ENCODE measurements at regions not wholly inside any gene's neighbourhood (a gene's known extent, or its start where the extent isn't known, plus 50 kb on each side); places are given as distances from the start of the nearest gene placed in this dataset.

DNA sequence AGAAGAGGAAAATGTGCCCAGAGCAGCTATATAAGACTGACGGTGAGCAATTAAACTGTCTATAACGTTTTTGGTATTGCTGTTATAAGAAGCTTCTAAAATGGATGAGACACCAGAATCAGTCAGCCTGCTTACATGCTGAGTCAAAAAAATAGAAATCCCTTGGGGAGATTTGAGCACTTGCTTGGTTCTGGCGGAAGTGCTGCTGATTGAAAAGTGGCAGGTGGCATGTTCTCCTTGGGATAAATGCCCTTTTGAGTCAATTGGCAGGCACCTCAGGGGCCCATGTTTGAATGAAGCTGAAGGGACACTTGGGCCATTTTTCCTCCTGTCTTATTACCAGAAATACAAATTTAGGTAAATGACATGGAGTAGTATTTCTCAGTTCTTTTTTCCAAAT, 148.7 kb downstream of the PTCHD1 start:
- H3K9ac ChIP-seq (ENCODE audit: low read length) = no peak overlapping the region
- H3K27me3 ChIP-seq (replicated peaks in 1 of 4; ENCODE audit: control extremely low read depth in 1 of 4, control insufficient read depth in 3 of 4, insufficient read depth in 4 of 4, low read length in 3 of 4) = no peaks in the 10 kb centered on the region
- H3K4me1 ChIP-seq (ENCODE audit: control insufficient read depth in 2 of 2, insufficient read depth in 2 of 2, low read length in 2 of 2) = no peaks in the 10 kb centered on the region
- H3K4me3 Mint-ChIP-seq = no peak overlapping the region
- H3K36me3 ChIP-seq (replicated peaks in 1 of 2; ENCODE audit: control extremely low read depth in 1 of 2, control insufficient read depth in 1 of 2, extremely low read depth in 1 of 2, insufficient read depth in 2 of 2, low read length in 1 of 2) = no peaks in the 10 kb centered on the region
- no peaks in the 10 kb centered on the region for H3K4me1 Mint-ChIP-seq
- no peak overlapping the region for H3K27ac ChIP-seq (ENCODE audit: low read length in 2 of 2)
- no peak overlapping the region for H3K4me3 ChIP-seq (ENCODE audit: control extremely low read depth in 1 of 5, extremely low read depth in 1 of 5, insufficient read depth in 1 of 5, low read depth in 2 of 5, low read length in 4 of 5)
- POLR2A ChIA-PET = no interaction called here
- no peak for ATAC-seq (ENCODE audit: low read depth)
- no CpG with 5 or more reads among the region's 3 CpGs for WGBS (ENCODE audit: insufficient coverage)
- CTCF ChIA-PET = no interaction called here
- H3K27ac Mint-ChIP-seq = no peak overlapping the region
- no peaks in the 10 kb centered on the region for H3K27me3 Mint-ChIP-seq
- no peaks in the 10 kb centered on the region for H3K9me3 ChIP-seq (ENCODE audit: control extremely low read depth in 1 of 3, control insufficient read depth in 2 of 3, insufficient read depth in 1 of 3, low read length in 2 of 3)
- no peaks in the 10 kb centered on the region for H4K20me1 ChIP-seq (ENCODE audit: control insufficient read depth, insufficient read depth, low read length, poor library complexity, severe bottlenecking)
- DNase-seq = no peak
- no peaks in the 10 kb centered on the region for H3K79me2 ChIP-seq (ENCODE audit: control insufficient read depth, insufficient read depth, low read length)
- H3K4me2 ChIP-seq (replicated peaks; ENCODE audit: low read depth, low read length, poor library complexity, severe bottlenecking) = no peak overlapping the region
- no peak for TF ChIP-seq EZH2 (IDR thresholded peaks at IDR 0.05; ENCODE audit: borderline replicate concordance, insufficient read depth, low read depth, low read length, poor library complexity, severe bottlenecking)
- TF ChIP-seq, protein P1, sequence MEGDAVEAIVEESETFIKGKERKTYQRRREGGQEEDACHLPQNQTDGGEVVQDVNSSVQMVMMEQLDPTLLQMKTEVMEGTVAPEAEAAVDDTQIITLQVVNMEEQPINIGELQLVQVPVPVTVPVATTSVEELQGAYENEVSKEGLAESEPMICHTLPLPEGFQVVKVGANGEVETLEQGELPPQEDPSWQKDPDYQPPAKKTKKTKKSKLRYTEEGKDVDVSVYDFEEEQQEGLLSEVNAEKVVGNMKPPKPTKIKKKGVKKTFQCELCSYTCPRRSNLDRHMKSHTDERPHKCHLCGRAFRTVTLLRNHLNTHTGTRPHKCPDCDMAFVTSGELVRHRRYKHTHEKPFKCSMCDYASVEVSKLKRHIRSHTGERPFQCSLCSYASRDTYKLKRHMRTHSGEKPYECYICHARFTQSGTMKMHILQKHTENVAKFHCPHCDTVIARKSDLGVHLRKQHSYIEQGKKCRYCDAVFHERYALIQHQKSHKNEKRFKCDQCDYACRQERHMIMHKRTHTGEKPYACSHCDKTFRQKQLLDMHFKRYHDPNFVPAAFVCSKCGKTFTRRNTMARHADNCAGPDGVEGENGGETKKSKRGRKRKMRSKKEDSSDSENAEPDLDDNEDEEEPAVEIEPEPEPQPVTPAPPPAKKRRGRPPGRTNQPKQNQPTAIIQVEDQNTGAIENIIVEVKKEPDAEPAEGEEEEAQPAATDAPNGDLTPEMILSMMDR (IDR thresholded peaks at IDR 0.05) = no peak
- intact Hi-C loops (cut with micrococcal nuclease) = no loop called here
- no peak overlapping the region for H2AFZ ChIP-seq (ENCODE audit: insufficient read depth, low read depth, low read length, poor library complexity, severe bottlenecking)
- peaks cover 2% of the 10 kb centered on the region for H3K9me3 Mint-ChIP-seq (ENCODE audit: insufficient read depth)

DNA sequence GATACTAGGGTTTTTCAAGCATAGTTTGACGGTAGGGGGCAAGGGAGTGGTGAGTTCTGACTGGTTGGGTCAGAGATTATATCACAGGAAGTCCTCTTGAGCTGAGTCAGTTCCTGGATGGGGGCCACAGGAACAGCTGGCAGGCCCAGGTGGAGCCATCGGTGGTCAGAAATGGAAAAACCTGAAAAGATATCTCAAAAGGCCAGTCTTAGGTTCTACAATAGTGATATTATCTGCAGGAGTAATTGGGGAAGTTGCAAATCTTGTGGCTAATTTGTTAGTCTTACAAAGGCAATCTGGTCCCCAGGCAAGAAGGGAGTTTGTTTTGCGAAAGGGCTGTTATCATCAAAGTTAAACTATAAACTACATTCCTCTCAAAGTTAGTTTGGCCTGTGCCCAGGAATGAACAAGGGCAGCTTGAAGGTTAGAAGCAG, 159.3 kb downstream of the PTCHD1 start:
- Histone ChIP-seq H3K9ac (ENCODE audit: low read length) (no peak overlapping the region), H3K27ac (ENCODE audit: low read length in 2 of 2) (no peak overlapping the region), H3K79me2 (ENCODE audit: control insufficient read depth, insufficient read depth, low read length) (no peaks in the 10 kb centered on the region), H3K36me3 (replicated peaks in 1 of 2; ENCODE audit: control extremely low read depth in 1 of 2, control insufficient read depth in 1 of 2, extremely low read depth in 1 of 2, insufficient read depth in 2 of 2, low read length in 1 of 2) (no peaks in the 10 kb centered on the region), H2AFZ (ENCODE audit: insufficient read depth, low read depth, low read length, poor library complexity, severe bottlenecking) (no peak overlapping the region), H3K4me2 (replicated peaks; ENCODE audit: low read depth, low read length, poor library complexity, severe bottlenecking) (no peak overlapping the region), H3K27me3 (replicated peaks in 1 of 4; ENCODE audit: control extremely low read depth in 1 of 4, control insufficient read depth in 3 of 4, insufficient read depth in 4 of 4, low read length in 3 of 4) (no peaks in the 10 kb centered on the region), H4K20me1 (ENCODE audit: control insufficient read depth, insufficient read depth, low read length, poor library complexity, severe bottlenecking) (no peaks in the 10 kb centered on the region), H3K9me3 (ENCODE audit: control extremely low read depth in 1 of 3, control insufficient read depth in 2 of 3, insufficient read depth in 1 of 3, low read length in 2 of 3) (no peaks in the 10 kb centered on the region), H3K4me3 (ENCODE audit: control extremely low read depth in 1 of 5, extremely low read depth in 1 of 5, insufficient read depth in 1 of 5, low read depth in 2 of 5, low read length in 4 of 5) (no peak overlapping the region), H3K4me1 (ENCODE audit: control insufficient read depth in 2 of 2, insufficient read depth in 2 of 2, low read length in 2 of 2) (no peaks in the 10 kb centered on the region)
- DNase-seq (no peak), ATAC-seq (ENCODE audit: low read depth) (no peak)
- intact Hi-C loops (cut with micrococcal nuclease) = no loop called here
- no peaks in the 10 kb centered on the region for H3K9me3 Mint-ChIP-seq (ENCODE audit: insufficient read depth)
- TF ChIP-seq, protein P1 (IDR thresholded peaks at IDR 0.05) = no peak
- no peak for TF ChIP-seq EZH2 (IDR thresholded peaks at IDR 0.05; ENCODE audit: borderline replicate concordance, insufficient read depth, low read depth, low read length, poor library complexity, severe bottlenecking)
- no peak overlapping the region for H3K4me3 Mint-ChIP-seq
- CTCF ChIA-PET = no interaction called here
- H3K27ac Mint-ChIP-seq = no peak overlapping the region
- WGBS (ENCODE audit: insufficient coverage) = no CpG with 5 or more reads among the region's 3 CpGs
- POLR2A ChIA-PET = no interaction called here
- H3K27me3 Mint-ChIP-seq = no peaks in the 10 kb centered on the region
- H3K4me1 Mint-ChIP-seq = peaks cover 4% of the 10 kb centered on the region
